AG04449 (cell line): ENCODE measurements at regions not wholly inside any gene's neighbourhood (a gene's known extent, or its start where the extent isn't known, plus 50 kb on each side); places are given as distances from the start of the nearest gene placed in this dataset.
A peak's percentile ranks its signal among the peaks of the same experiment; 100 is the strongest.
"Not testable (repeated sequence)": the region's sequence is repeated elsewhere in the genome, so short reads cannot be mapped to it uniquely, and the experiment has no call there.

Experiments used
- CTCF ChIA-PET: fragments of 350-600 bp; formaldehyde crosslinking; extraction: SDS; loops from one replicate; lab custom pipeline; 2021; ENCODE audit warnings: antibody characterized with exemption; lab: Yijun Ruan, JAX
- POLR2A ChIA-PET: fragments of 400-600, 350-600 bp; formaldehyde crosslinking; extraction: SDS; loops from one replicate; lab custom pipeline; 2020; ENCODE audit warnings: antibody characterized with exemption, inconsistent platforms; lab: Yijun Ruan, JAX
- DNase-seq: peaks from one replicate; pipeline ENCODE4 v3.0.0-alpha.2; 2010; ENCODE audit warnings: low read depth, low spot score
- H3K4me3 ChIP-seq: 2 replicates; pipeline ENCODE4 v1.5.1; 2011; ENCODE audit warnings: low read depth, mild to moderate bottlenecking, control low read depth, low read length
- CTCF ChIP-seq: IDR thresholded peaks from one replicate; pipeline ENCODE4 v1.5.1; 2011; ENCODE audit warnings: mild to moderate bottlenecking, moderate library complexity, low read length, control low read depth, inconsistent platforms; ENCODE audit not compliant: insufficient read depth; ENCODE audit errors: missing control alignments

DNA sequence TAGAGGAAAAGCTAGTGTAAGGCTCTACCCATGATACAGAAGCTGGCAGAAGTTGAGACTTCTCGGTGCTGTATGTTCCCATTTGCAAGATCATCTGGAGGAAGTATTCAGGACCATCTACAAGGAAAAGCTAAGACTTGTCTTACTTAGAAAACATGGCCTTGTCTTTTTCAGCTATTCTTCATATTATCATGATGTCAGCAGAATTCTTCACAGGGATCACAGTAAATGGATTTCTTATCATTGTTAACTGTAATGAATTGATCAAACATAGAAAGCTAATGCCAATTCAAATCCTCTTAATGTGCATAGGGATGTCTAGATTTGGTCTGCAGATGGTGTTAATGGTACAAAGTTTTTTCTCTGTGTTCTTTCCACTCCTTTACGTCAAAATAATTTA lies 79.6 kb upstream of the SCIN start:
- ChIA-PET CTCF (interaction anchor here (0.8 to 2.2 kb wide), 18 partner anchors 8 to 655 kb away, joined by 3 to 71 read pairs (median 6); no protein-coding TSS in a partner anchor), POLR2A (no interaction called here)
- no peak overlapping the region for H3K4me3 ChIP-seq
- TF ChIP-seq CTCF = no peak
- DNase-seq = no peak

GRCh38 chr7:12491526-12491925 lies 79.0 kb upstream of the SCIN start:
- POLR2A ChIA-PET = no interaction called here
- DNase-seq = no peak
- no peak overlapping the region for H3K4me3 ChIP-seq
- CTCF ChIA-PET = interaction anchor here (1.2 to 2.2 kb wide), 3 partner anchors 9 to 58 kb away, joined by 5 to 71 read pairs (median 13); no protein-coding TSS in a partner anchor
- TF ChIP-seq CTCF = no peak

GRCh38 chr7:12493407-12493806 lies 77.1 kb upstream of the SCIN start:
- DNase-seq = no peak
- ChIA-PET POLR2A (no interaction called here), CTCF (interaction anchor here (4.4 kb wide), 1 partner anchor 35 kb away, joined by 28 read pairs; no protein-coding TSS in a partner anchor)
- no peak overlapping the region for H3K4me3 ChIP-seq
- TF ChIP-seq CTCF = no peak

DNA sequence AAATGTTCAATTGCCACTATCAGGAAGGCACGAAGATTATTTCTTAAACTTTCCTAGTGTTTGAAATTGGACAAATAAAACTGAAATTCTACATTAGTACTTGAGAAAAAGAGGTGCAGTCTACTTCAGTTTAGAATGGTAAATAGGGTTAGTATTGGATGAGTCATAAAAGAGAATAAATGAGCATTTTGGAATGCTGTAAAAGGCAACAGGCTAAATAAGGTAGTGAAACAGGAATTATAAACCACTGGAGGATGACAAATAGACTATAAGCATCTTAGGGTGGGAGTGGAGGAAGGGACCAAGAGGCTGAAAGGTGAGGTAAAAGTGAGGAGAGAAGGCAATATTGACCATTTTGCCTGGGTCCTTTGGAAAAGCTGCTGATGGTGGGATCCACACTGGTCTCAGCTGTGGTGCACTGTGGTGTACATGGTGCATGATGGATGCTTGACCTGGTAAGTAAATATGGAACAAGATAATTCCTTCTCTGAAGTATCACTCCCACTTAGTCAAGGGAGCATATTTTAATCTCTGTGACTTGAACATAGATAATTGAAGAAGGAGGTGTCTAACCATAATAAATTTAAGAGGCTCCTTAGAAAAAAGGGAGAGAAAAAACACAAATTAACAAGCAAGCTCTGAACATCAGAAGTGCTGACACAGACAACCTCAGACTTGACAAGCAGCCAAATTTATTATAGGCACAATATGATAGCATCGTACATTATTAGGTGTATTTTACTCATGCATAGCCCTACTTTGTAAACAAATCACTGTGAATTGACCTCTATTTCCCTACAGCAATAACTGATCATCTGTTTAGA lies 76.4 kb upstream of the SCIN start:
- H3K4me3 ChIP-seq = no peak overlapping the region
- DNase-seq = no peak
- no peak for TF ChIP-seq CTCF
- POLR2A ChIA-PET = no interaction called here
- CTCF ChIA-PET = interaction anchor here (1.4 to 4.4 kb wide), 3 partner anchors 35 to 658 kb away, joined by 5 to 28 read pairs (median 7); no protein-coding TSS in a partner anchor

GRCh38 chr7:12494687-12495024 lies 75.9 kb upstream of the SCIN start:
- CTCF ChIA-PET = interaction anchor here (1.1 to 4.4 kb wide), 5 partner anchors 11 to 658 kb away, joined by 3 to 28 read pairs (median 5); no protein-coding TSS in a partner anchor
- no peak for DNase-seq
- POLR2A ChIA-PET = no interaction called here
- H3K4me3 ChIP-seq = no peak overlapping the region
- no peak for TF ChIP-seq CTCF

DNA sequence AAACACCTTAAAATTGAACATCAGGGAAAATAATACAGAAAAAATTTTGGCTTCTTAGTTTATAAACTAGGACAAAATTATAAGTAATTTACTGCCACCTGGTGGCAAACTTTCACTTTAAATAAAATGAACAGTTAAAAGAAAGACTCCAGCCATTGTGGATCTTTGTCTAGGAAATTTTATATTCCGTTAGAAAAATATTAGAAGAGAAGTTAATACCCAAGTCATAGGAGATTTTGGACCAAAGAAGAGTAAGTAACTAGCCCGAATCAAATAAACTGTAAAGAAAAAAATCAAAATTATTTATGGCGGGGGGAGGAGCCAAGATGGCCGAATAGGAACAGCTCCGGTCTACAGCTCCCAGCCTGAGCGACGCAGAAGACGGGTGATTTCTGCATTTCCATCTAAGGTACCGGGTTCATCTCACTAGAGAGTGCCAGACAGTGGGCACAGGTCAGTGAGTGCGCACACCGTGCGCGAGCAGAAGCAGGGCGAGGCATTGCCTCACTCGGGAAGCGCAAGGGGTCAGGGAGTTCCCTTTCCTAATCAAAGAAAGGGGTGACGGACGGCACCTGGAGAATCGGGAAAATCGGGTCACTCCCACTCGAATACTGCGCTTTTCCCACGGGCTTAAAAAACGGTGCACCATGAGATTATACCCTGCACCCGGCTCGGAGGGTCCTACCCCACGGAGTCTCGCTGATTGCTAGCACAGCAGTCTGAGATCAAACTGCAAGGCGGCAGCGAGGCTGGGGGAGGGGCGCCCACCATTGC lies 73.4 kb upstream of the SCIN start:
- peak; percentile 10 for DNase-seq

More for the DNA sequence above, 73.4 kb upstream of the SCIN start:
- H3K4me3 ChIP-seq, POLR2A ChIA-PET: not testable (repeated sequence)
- CTCF ChIA-PET = interaction anchor here (4.4 kb wide), 1 partner anchor 38 kb away, joined by 28 read pairs; no protein-coding TSS in a partner anchor
